Vagina (tissue), 2 donors: ENCODE measurements at regions not wholly inside any gene's neighbourhood (a gene's known extent, or its start where the extent isn't known, plus 50 kb on each side); places are given as distances from the start of the nearest gene placed in this dataset.

Source experiments
- DNase-seq, 2 donors: peaks; one replicate each; pipeline ENCODE4 v3.0.0-alpha.2; 2017; ENCODE audit errors: extremely low spot score in 2 of 2
- H3K27ac ChIP-seq: fragments of 200-600 bp; sonication (generic); one replicate; pipeline ENCODE4 v1.5.1; 2019
- H3K27me3 ChIP-seq: fragments of 200-600 bp; sonication (generic); one replicate; pipeline ENCODE4 v1.5.1; 2019
- H3K36me3 ChIP-seq, 2 donors: fragments of 200-600 bp; sonication (generic); one replicate each; pipeline ENCODE4 v1.5.1; 2017 to 2019
- H3K4me1 ChIP-seq: fragments of 200-600 bp; sonication (generic); one replicate; pipeline ENCODE4 v1.5.1; 2019
- H3K4me3 ChIP-seq, 2 donors: fragments of 200-600 bp; sonication (generic); 1 replicate in 1 of 2; 2 replicates in 1 of 2; pipeline ENCODE4 v1.5.1; 2016 to 2019
- H3K9me3 ChIP-seq: fragments of 200-600 bp; sonication (generic); one replicate; pipeline ENCODE4 v1.5.1; 2019
- POLR2A ChIP-seq, 2 donors: fragments of 450-650 bp; IDR thresholded peaks; one replicate each; pipeline ENCODE4 v1.6.1; 2017; ENCODE audit warnings: antibody characterized with exemption in 2 of 2, mild to moderate bottlenecking in 2 of 2, moderate library complexity in 2 of 2
- POLR2AphosphoS5 ChIP-seq, 2 donors: sonication (generic); formaldehyde crosslinking; IDR thresholded peaks; one replicate each; pipeline ENCODE4 v1.9.0; 2017; ENCODE audit warnings: antibody characterized with exemption in 2 of 2, mild to moderate bottlenecking in 2 of 2, low read depth in 1 of 2; ENCODE audit not compliant: insufficient read depth in 1 of 2
- intact Hi-C: fragments of 100-400 bp; cut with DNase I; formaldehyde crosslinking; loops from one replicate; pipeline ENCODE4 v1.15.1; 2023
- TF ChIP-seq, protein P1 (sequence below), 3 experiments: fragments of 450-650 bp in 2 of 3; fragments of 200-600 bp in 1 of 3; sonication (generic) in 1 of 3; IDR thresholded peaks; one replicate each; pipeline ENCODE4 v1.5.1; 2017 to 2019; ENCODE audit warnings: antibody characterized with exemption in 3 of 3, mild to moderate bottlenecking in 2 of 3, moderate library complexity in 2 of 3

DNA sequence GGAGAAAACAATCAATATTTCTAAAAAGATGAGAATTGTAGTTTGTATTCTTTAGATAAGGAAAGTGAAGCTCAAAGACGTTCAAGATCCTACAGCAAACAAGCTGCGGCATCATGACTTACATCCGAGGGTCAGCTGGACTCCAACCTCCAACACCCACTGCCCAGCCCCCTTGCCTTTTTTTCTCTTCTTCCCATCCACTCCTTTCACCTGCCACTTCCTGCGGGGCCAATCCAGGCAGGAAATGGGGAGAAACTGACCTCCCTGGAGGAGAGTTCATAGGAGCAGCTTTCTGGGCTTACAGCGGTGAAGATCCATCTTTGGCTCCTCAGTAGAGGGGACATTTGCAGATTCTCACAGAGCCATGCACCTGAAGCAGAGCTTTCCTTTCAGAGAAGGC is 361.5 kb downstream of the PTPRU start:
- TF ChIP-seq, protein P1, sequence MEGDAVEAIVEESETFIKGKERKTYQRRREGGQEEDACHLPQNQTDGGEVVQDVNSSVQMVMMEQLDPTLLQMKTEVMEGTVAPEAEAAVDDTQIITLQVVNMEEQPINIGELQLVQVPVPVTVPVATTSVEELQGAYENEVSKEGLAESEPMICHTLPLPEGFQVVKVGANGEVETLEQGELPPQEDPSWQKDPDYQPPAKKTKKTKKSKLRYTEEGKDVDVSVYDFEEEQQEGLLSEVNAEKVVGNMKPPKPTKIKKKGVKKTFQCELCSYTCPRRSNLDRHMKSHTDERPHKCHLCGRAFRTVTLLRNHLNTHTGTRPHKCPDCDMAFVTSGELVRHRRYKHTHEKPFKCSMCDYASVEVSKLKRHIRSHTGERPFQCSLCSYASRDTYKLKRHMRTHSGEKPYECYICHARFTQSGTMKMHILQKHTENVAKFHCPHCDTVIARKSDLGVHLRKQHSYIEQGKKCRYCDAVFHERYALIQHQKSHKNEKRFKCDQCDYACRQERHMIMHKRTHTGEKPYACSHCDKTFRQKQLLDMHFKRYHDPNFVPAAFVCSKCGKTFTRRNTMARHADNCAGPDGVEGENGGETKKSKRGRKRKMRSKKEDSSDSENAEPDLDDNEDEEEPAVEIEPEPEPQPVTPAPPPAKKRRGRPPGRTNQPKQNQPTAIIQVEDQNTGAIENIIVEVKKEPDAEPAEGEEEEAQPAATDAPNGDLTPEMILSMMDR (IDR thresholded peaks at IDR 0.05) = no peak
- no peak for TF ChIP-seq POLR2AphosphoS5 (IDR thresholded peaks at IDR 0.05; ENCODE audit: insufficient read depth in 1 of 2, low read depth in 1 of 2)
- H3K4me3 ChIP-seq = no peak overlapping the region

DNA sequence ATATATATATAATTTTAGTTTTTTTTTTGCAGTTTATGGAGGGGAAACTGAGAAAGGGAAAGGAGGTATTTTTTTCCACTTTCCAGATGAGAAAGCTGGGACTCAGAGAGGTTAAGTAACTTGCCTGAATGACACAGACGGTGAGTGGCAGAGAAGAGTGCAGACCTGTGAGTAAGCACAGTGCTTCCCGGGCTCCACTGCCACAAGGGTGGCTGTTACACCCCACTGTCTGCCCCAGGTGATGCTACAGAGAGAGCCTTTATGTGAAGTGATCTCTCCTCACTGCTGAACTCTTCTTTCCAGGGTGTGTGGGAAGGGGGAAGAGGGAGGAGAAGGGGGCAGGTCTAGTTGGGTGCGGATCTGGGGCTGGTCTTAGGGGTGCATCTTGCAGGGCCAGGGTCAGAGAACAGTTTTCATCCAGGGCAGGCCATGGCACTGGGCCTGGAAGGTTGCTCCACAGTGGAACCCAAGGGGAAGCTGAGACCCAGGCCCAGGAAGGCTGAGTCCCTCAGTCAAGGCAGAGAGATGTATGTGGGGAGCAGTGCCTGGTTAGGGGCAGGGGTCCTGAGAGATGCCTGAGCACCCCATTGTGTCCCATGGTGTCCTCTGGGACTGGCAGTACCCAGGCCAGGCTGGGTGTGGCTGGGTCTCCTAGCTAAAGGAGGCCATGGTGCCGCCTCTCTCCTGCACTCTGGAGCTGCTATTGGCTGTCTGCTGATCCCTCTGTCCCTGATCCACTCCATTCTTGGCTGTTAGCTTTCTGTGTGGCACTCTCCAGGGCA is 357.5 kb downstream of the PTPRU start:
- no peaks in the 10 kb centered on the region for H3K36me3 ChIP-seq
- H3K4me3 ChIP-seq = no peak overlapping the region
- H3K27ac ChIP-seq = no peak overlapping the region
- intact Hi-C loops = no loop called here
- DNase-seq = no peak
- no peak for TF ChIP-seq POLR2A (IDR thresholded peaks at IDR 0.05)
- TF ChIP-seq POLR2AphosphoS5 (IDR thresholded peaks at IDR 0.05; ENCODE audit: insufficient read depth in 1 of 2, low read depth in 1 of 2) = no peak
- TF ChIP-seq, protein P1 (IDR thresholded peaks at IDR 0.05) = no peak
- H3K4me1 ChIP-seq = no peaks in the 10 kb centered on the region
- no peaks in the 10 kb centered on the region for H3K27me3 ChIP-seq
- no peaks in the 10 kb centered on the region for H3K9me3 ChIP-seq

More for the DNA sequence above, 361.5 kb downstream of the PTPRU start:
- Histone ChIP-seq H3K9me3 (no peaks in the 10 kb centered on the region), H3K27ac (no peak overlapping the region), H3K4me1 (no peaks in the 10 kb centered on the region), H3K36me3 (no peaks in the 10 kb centered on the region), H3K27me3 (no peaks in the 10 kb centered on the region)
- intact Hi-C loops = no loop called here
- no peak for DNase-seq

DNA sequence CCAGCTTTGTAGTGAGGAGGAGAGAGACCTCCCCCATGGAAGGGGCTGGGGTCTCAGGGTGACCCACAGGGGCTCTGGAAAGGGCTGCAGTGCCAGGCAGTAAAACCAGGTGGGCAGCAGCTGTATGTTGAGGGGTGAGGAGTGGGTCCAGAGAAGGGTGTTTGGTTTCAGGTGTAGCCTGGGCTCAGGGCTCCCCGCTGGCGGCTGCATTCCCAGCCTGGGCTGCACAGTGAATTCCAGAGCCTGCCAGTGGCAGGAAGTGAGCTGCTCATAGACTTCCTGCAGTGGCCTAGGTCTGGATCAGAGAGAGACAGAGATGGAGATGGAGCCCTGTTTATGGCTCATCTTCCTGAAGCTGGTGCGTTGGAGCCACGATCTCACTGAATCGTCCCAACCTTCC is 356.4 kb downstream of the PTPRU start:
- H3K36me3 ChIP-seq = no peaks in the 10 kb centered on the region
- no peaks in the 10 kb centered on the region for H3K9me3 ChIP-seq
- intact Hi-C loops = no loop called here
- peak in 1 of 2 donors; percentile 49 for DNase-seq
- H3K4me1 ChIP-seq = no peaks in the 10 kb centered on the region
- no peak overlapping the region for H3K4me3 ChIP-seq
- TF ChIP-seq POLR2A (IDR thresholded peaks at IDR 0.05) (no peak), POLR2AphosphoS5 (IDR thresholded peaks at IDR 0.05; ENCODE audit: insufficient read depth in 1 of 2, low read depth in 1 of 2) (no peak)
- TF ChIP-seq, protein P1 (IDR thresholded peaks at IDR 0.05) = no peak
- no peak overlapping the region for H3K27ac ChIP-seq
- H3K27me3 ChIP-seq = no peaks in the 10 kb centered on the region

DNA sequence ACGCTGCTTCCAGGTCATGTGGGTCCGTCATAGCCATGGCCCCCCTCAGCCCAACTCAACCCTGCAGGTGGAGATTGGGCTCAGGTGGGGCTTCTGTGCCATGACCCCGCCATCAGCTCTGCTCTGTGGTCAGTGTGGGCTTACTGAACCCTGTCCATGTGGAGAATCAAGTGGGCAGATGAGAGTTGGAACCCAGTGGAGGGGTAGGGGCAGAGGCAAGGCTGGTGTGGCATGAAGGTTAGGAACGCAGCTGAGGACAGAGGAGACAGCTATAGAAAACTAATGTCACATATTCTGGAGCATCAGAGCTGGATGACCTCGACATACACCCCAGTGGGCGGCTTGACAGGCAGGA is 355.9 kb downstream of the PTPRU start:
- H3K27ac ChIP-seq = no peak overlapping the region
- H3K4me1 ChIP-seq = no peaks in the 10 kb centered on the region
- intact Hi-C loops = no loop called here
- H3K27me3 ChIP-seq = no peaks in the 10 kb centered on the region
- no peak for DNase-seq
- H3K4me3 ChIP-seq = no peak overlapping the region
- no peaks in the 10 kb centered on the region for H3K9me3 ChIP-seq
- no peaks in the 10 kb centered on the region for H3K36me3 ChIP-seq
- TF ChIP-seq POLR2A (IDR thresholded peaks at IDR 0.05) (no peak), POLR2AphosphoS5 (IDR thresholded peaks at IDR 0.05; ENCODE audit: insufficient read depth in 1 of 2, low read depth in 1 of 2) (no peak)
- TF ChIP-seq, protein P1 (IDR thresholded peaks at IDR 0.05) = no peak

DNA sequence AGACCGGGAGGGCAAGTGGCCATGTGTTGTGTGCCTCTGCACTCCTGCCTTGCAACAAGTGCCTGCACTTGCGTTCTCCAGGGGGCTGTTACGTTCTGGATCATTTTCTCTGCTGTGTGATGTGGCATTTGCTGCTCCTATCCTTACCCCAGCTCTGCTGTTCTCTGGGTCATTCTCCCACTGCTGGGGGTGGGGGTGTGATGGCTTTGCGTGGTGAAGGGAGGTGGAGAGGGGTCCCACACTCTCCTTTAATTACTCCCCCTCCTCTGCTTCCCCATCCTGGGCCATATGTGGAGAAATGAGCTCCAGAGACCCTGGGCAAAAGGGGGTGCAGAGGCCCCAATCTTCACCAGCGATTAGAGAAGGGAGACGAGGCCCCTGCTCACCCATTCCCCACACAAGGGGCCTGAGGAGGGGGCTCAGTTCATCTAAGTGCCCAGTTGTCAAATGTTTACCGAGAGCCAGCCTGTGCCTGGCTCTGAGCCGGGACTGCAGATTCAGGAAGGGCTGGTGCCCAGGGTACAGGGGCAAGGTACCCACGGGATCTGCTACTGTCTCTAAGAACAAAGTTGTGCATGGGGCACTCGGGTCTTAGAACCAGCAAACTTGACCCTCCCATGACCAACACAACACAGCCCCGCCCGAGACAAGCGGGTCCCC is 355.4 kb downstream of the PTPRU start:
- intact Hi-C loops = no loop called here
- TF ChIP-seq POLR2A (IDR thresholded peaks at IDR 0.05) (no peak), POLR2AphosphoS5 (IDR thresholded peaks at IDR 0.05; ENCODE audit: insufficient read depth in 1 of 2, low read depth in 1 of 2) (no peak)
- TF ChIP-seq, protein P1 (IDR thresholded peaks at IDR 0.05) = no peak
- no peak for DNase-seq
- no peaks in the 10 kb centered on the region for H3K36me3 ChIP-seq
- H3K4me3 ChIP-seq = no peak overlapping the region
- no peaks in the 10 kb centered on the region for H3K9me3 ChIP-seq
- no peaks in the 10 kb centered on the region for H3K4me1 ChIP-seq
- H3K27me3 ChIP-seq = no peaks in the 10 kb centered on the region
- H3K27ac ChIP-seq = no peak overlapping the region
